ENCODE measurements at regions not wholly inside any gene's neighbourhood (a gene's known extent, or its start where the extent isn't known, plus 50 kb on each side); places are given as distances from the start of the nearest gene placed in this dataset.

- Histone ChIP-seq H3K9ac (ENCODE audit: low read length) (no peak overlapping the region), H3K27ac (ENCODE audit: low read length in 2 of 2) (no peak overlapping the region), H4K20me1 (ENCODE audit: control insufficient read depth, insufficient read depth, low read length, poor library complexity, severe bottlenecking) (no peaks in the 10 kb centered on the region), H3K9me3 (ENCODE audit: control extremely low read depth in 1 of 3, control insufficient read depth in 2 of 3, insufficient read depth in 1 of 3, low read length in 2 of 3) (no peaks in the 10 kb centered on the region), H3K27me3 (replicated peaks in 1 of 4; ENCODE audit: control extremely low read depth in 1 of 4, control insufficient read depth in 3 of 4, insufficient read depth in 4 of 4, low read length in 3 of 4) (no peaks in the 10 kb centered on the region), H3K4me1 (ENCODE audit: control insufficient read depth in 2 of 2, insufficient read depth in 2 of 2, low read length in 2 of 2) (no peaks in the 10 kb centered on the region), H3K36me3 (replicated peaks in 1 of 2; ENCODE audit: control extremely low read depth in 1 of 2, control insufficient read depth in 1 of 2, extremely low read depth in 1 of 2, insufficient read depth in 2 of 2, low read length in 1 of 2) (no peaks in the 10 kb centered on the region), H3K79me2 (ENCODE audit: control insufficient read depth, insufficient read depth, low read length) (no peaks in the 10 kb centered on the region), H2AFZ (ENCODE audit: insufficient read depth, low read depth, low read length, poor library complexity, severe bottlenecking) (no peak overlapping the region), H3K4me2 (replicated peaks; ENCODE audit: low read depth, low read length, poor library complexity, severe bottlenecking) (no peak overlapping the region), H3K4me3 (ENCODE audit: control extremely low read depth in 1 of 5, extremely low read depth in 1 of 5, insufficient read depth in 1 of 5, low read depth in 2 of 5, low read length in 4 of 5) (no peak overlapping the region)
- WGBS (ENCODE audit: insufficient coverage): no CpG with 5 or more reads among the region's 3 CpGs
- H3K27me3 Mint-ChIP-seq: no peaks in the 10 kb centered on the region
- no peak overlapping the region for H3K27ac Mint-ChIP-seq
- H3K9me3 Mint-ChIP-seq (ENCODE audit: insufficient read depth): no peaks in the 10 kb centered on the region
- TF ChIP-seq CTCF (IDR thresholded peaks at IDR 0.05) (peak; percentile 24), EZH2 (IDR thresholded peaks at IDR 0.05; ENCODE audit: borderline replicate concordance, insufficient read depth, low read depth, low read length, poor library complexity, severe bottlenecking) (no peak)
- DNase-seq (peak; percentile 9), ATAC-seq (ENCODE audit: low read depth) (no peak)
- no peaks in the 10 kb centered on the region for H3K4me1 Mint-ChIP-seq
- CTCF ChIA-PET: interaction anchor here (0.7 kb wide), 1 partner anchor 255 kb away, joined by 3 read pairs; no protein-coding TSS in a partner anchor
- intact Hi-C loops (cut with micrococcal nuclease): loop anchor here (5.0 kb wide), 1 partner anchor 257 kb away; no protein-coding TSS in a partner anchor
- POLR2A ChIA-PET: no interaction called here
- no peak overlapping the region for H3K4me3 Mint-ChIP-seq
Observed at GRCh38 chrX:121579016-121579760, 531.8 kb downstream of the GLUD2 start.

- no peaks in the 10 kb centered on the region for H3K4me1 Mint-ChIP-seq
- POLR2A ChIA-PET: no interaction called here
- no peak overlapping the region for H3K4me3 Mint-ChIP-seq
- ATAC-seq (ENCODE audit: low read depth) (no peak), DNase-seq (no peak)
- CTCF ChIA-PET: no interaction called here
- H3K9ac ChIP-seq (ENCODE audit: low read length): no peak overlapping the region
- 60% methylated on average over 1 of the region's 4 CpGs for WGBS (ENCODE audit: insufficient coverage)
- H3K9me3 Mint-ChIP-seq (ENCODE audit: insufficient read depth): no peaks in the 10 kb centered on the region
- no peaks in the 10 kb centered on the region for H3K27me3 ChIP-seq (replicated peaks in 1 of 4; ENCODE audit: control extremely low read depth in 1 of 4, control insufficient read depth in 3 of 4, insufficient read depth in 4 of 4, low read length in 3 of 4)
- no peak overlapping the region for H3K4me3 ChIP-seq (ENCODE audit: control extremely low read depth in 1 of 5, extremely low read depth in 1 of 5, insufficient read depth in 1 of 5, low read depth in 2 of 5, low read length in 4 of 5)
- H2AFZ ChIP-seq (ENCODE audit: insufficient read depth, low read depth, low read length, poor library complexity, severe bottlenecking): no peak overlapping the region
- intact Hi-C loops (cut with micrococcal nuclease): no loop called here
- H3K4me1 ChIP-seq (ENCODE audit: control insufficient read depth in 2 of 2, insufficient read depth in 2 of 2, low read length in 2 of 2): no peaks in the 10 kb centered on the region
- H4K20me1 ChIP-seq (ENCODE audit: control insufficient read depth, insufficient read depth, low read length, poor library complexity, severe bottlenecking): no peaks in the 10 kb centered on the region
- no peaks in the 10 kb centered on the region for H3K36me3 ChIP-seq (replicated peaks in 1 of 2; ENCODE audit: control extremely low read depth in 1 of 2, control insufficient read depth in 1 of 2, extremely low read depth in 1 of 2, insufficient read depth in 2 of 2, low read length in 1 of 2)
- no peak overlapping the region for H3K27ac ChIP-seq (ENCODE audit: low read length in 2 of 2)
- no peak overlapping the region for H3K4me2 ChIP-seq (replicated peaks; ENCODE audit: low read depth, low read length, poor library complexity, severe bottlenecking)
- no peaks in the 10 kb centered on the region for H3K9me3 ChIP-seq (ENCODE audit: control extremely low read depth in 1 of 3, control insufficient read depth in 2 of 3, insufficient read depth in 1 of 3, low read length in 2 of 3)
- no peaks in the 10 kb centered on the region for H3K27me3 Mint-ChIP-seq
- TF ChIP-seq EZH2 (IDR thresholded peaks at IDR 0.05; ENCODE audit: borderline replicate concordance, insufficient read depth, low read depth, low read length, poor library complexity, severe bottlenecking): no peak
- TF ChIP-seq CTCF (IDR thresholded peaks at IDR 0.05): no peak
- no peak overlapping the region for H3K27ac Mint-ChIP-seq
- no peaks in the 10 kb centered on the region for H3K79me2 ChIP-seq (ENCODE audit: control insufficient read depth, insufficient read depth, low read length)
Observed at GRCh38 chrX:121581885-121582284, 534.5 kb downstream of the GLUD2 start.

Measured in B cell (primary cell).